ENCODE measurements at regions not wholly inside any gene's neighbourhood (a gene's known extent, or its start where the extent isn't known, plus 50 kb on each side); places are given as distances from the start of the nearest gene placed in this dataset.

- Histone ChIP-seq H3K27me3 (ENCODE audit: insufficient read depth, low read depth, severe bottlenecking) (no peaks in the 10 kb centered on the region), H3K27ac (no peak overlapping the region), H3K36me3 (no peaks in the 10 kb centered on the region), H3K9me3 (ENCODE audit: severe bottlenecking) (no peaks in the 10 kb centered on the region), H3K4me3 (ENCODE audit: low read depth, low read length) (no peak overlapping the region)
- no peak for TF ChIP-seq CTCF (IDR thresholded peaks at IDR 0.05; ENCODE audit: low read depth, low read length)
- no peak for DNase-seq
Observed at GRCh38 chrX:128287693-128288092, 235.5 kb upstream of the ACTRT1 start.

- DNase-seq: no peak
- Histone ChIP-seq H3K36me3 (no peaks in the 10 kb centered on the region), H3K4me3 (ENCODE audit: low read depth, low read length) (no peak overlapping the region), H3K27ac (no peak overlapping the region), H3K9me3 (ENCODE audit: severe bottlenecking) (peaks cover 1% of the 10 kb centered on the region), H3K27me3 (ENCODE audit: insufficient read depth, low read depth, severe bottlenecking) (no peaks in the 10 kb centered on the region)
- TF ChIP-seq CTCF (IDR thresholded peaks at IDR 0.05; ENCODE audit: low read depth, low read length): no peak
Observed at GRCh38 chrX:128250621-128251020, 198.4 kb upstream of the ACTRT1 start.

- no peaks in the 10 kb centered on the region for H3K36me3 ChIP-seq
- H3K27me3 ChIP-seq (ENCODE audit: insufficient read depth, low read depth, severe bottlenecking): no peaks in the 10 kb centered on the region
- TF ChIP-seq CTCF (IDR thresholded peaks at IDR 0.05; ENCODE audit: low read depth, low read length): no peak
- no peaks in the 10 kb centered on the region for H3K9me3 ChIP-seq (ENCODE audit: severe bottlenecking)
- no peak for DNase-seq
- H3K27ac ChIP-seq: no peak overlapping the region
- no peak overlapping the region for H3K4me3 ChIP-seq (ENCODE audit: low read depth, low read length)
Observed at GRCh38 chrX:128216364-128216763, 164.2 kb upstream of the ACTRT1 start.

GRCh38 chrX:128165884-128166408, 113.7 kb upstream of the ACTRT1 start:
- TF ChIP-seq CTCF (IDR thresholded peaks at IDR 0.05; ENCODE audit: low read depth, low read length): no peak
- Histone ChIP-seq H3K36me3 (no peaks in the 10 kb centered on the region), H3K4me3 (ENCODE audit: low read depth, low read length) (no peak overlapping the region), H3K27ac (no peak overlapping the region), H3K27me3 (ENCODE audit: insufficient read depth, low read depth, severe bottlenecking) (no peaks in the 10 kb centered on the region), H3K9me3 (ENCODE audit: severe bottlenecking) (no peaks in the 10 kb centered on the region)
- DNase-seq: no peak

GRCh38 chrX:128156204-128156603, 104.0 kb upstream of the ACTRT1 start:
- Histone ChIP-seq H3K9me3 (ENCODE audit: severe bottlenecking) (no peaks in the 10 kb centered on the region), H3K4me3 (ENCODE audit: low read depth, low read length) (no peak overlapping the region), H3K27ac (no peak overlapping the region), H3K27me3 (ENCODE audit: insufficient read depth, low read depth, severe bottlenecking) (no peaks in the 10 kb centered on the region), H3K36me3 (no peaks in the 10 kb centered on the region)
- no peak for TF ChIP-seq CTCF (IDR thresholded peaks at IDR 0.05; ENCODE audit: low read depth, low read length)
- no peak for DNase-seq

GRCh38 chrX:128142745-128143144, 90.5 kb upstream of the ACTRT1 start:
- Histone ChIP-seq H3K9me3 (ENCODE audit: severe bottlenecking) (no peaks in the 10 kb centered on the region), H3K27ac (no peak overlapping the region), H3K36me3 (no peaks in the 10 kb centered on the region), H3K4me3 (ENCODE audit: low read depth, low read length) (no peak overlapping the region), H3K27me3 (ENCODE audit: insufficient read depth, low read depth, severe bottlenecking) (peaks cover 2% of the 10 kb centered on the region)
- no peak for TF ChIP-seq CTCF (IDR thresholded peaks at IDR 0.05; ENCODE audit: low read depth, low read length)
- no peak for DNase-seq
